Uterus (tissue), 3 donors: ENCODE measurements at regions not wholly inside any gene's neighbourhood (a gene's known extent, or its start where the extent isn't known, plus 50 kb on each side); places are given as distances from the start of the nearest gene placed in this dataset.

Source experiments
- DNase-seq, 2 donors: peaks; one replicate each; pipeline ENCODE4 v3.0.0-alpha.2; 2019 to 2020
- H3K27ac ChIP-seq, 2 donors: fragments of 200-600 bp; sonication (generic); 1 replicate in 1 of 2; 2 replicates in 1 of 2; pipeline ENCODE4 v1.5.1; 2016 to 2018
- H3K27me3 ChIP-seq, 2 donors: fragments of 200-600 bp; sonication (generic); one replicate each; pipeline ENCODE4 v1.5.1; 2018 to 2019; ENCODE audit warnings: control low read depth in 1 of 2
- H3K36me3 ChIP-seq, 2 donors: fragments of 200-600 bp; sonication (generic); one replicate each; pipeline ENCODE4 v1.5.1; 2019; ENCODE audit warnings: control low read depth in 1 of 2
- H3K4me1 ChIP-seq, 2 donors: fragments of 200-600 bp; sonication (generic); one replicate each; pipeline ENCODE4 v1.5.1; 2018 to 2019; ENCODE audit warnings: control low read depth in 1 of 2
- H3K4me3 ChIP-seq, 2 donors: fragments of 200-600 bp; sonication (generic); 1 replicate in 1 of 2; 2 replicates in 1 of 2; pipeline ENCODE4 v1.5.1; 2018 to 2019; ENCODE audit warnings: mild to moderate bottlenecking in 1 of 2
- H3K9me3 ChIP-seq, 2 donors: fragments of 200-600 bp; sonication (generic); one replicate each; pipeline ENCODE4 v1.5.1; 2019; ENCODE audit warnings: control low read depth in 1 of 2
- POLR2A ChIP-seq, 2 donors: fragments of 450-650 bp; IDR thresholded peaks; one replicate each; pipeline ENCODE4 v1.6.1; 2016; ENCODE audit warnings: antibody characterized with exemption in 2 of 2, mild to moderate bottlenecking in 1 of 2, moderate library complexity in 1 of 2
- intact Hi-C: fragments of 100-400 bp; cut with DNase I; formaldehyde crosslinking; loops from one replicate; pipeline ENCODE4 v1.15.1; 2023; ENCODE audit warnings: low total_unique reads
- TF ChIP-seq, protein P1 (sequence below), 4 experiments: fragments of 200-600 bp in 2 of 4; fragments of 450-650 bp in 2 of 4; sonication (generic) in 2 of 4; IDR thresholded peaks; one replicate each; pipeline ENCODE4 v1.5.1; 2016 to 2019; ENCODE audit warnings: antibody characterized with exemption in 4 of 4, mild to moderate bottlenecking in 2 of 4, moderate library complexity in 1 of 4
- donor health status: DM: yes; HTN: yes; CAD: no.

DNA sequence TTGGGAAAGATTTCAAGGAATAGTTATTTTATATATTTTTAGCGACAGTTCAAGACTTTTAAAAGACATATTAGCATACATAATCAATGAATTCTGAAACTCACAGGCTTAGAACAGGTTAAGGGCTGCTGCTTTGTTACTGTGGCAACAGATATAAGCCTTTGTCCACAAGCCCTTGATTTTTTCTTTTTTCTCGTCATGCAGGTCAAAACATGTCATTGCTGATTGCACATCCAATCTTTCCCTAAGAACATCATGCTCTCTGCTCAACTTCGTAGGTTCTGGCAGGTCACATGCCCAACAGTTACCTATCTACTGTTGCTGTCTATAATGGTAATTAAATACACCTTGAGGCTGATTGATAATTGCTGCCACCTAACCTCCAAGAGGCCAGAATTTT, 172.5 kb upstream of the PTPRD start:
- Histone ChIP-seq H3K27me3 (no peaks in the 10 kb centered on the region), H3K36me3 (no peaks in the 10 kb centered on the region), H3K27ac (no peak overlapping the region), H3K9me3 (no peaks in the 10 kb centered on the region), H3K4me3 (no peak overlapping the region), H3K4me1 (no peaks in the 10 kb centered on the region)
- DNase-seq = no peak
- intact Hi-C loops = no loop called here
- no peak for TF ChIP-seq POLR2A (IDR thresholded peaks at IDR 0.05)
- TF ChIP-seq, protein P1, sequence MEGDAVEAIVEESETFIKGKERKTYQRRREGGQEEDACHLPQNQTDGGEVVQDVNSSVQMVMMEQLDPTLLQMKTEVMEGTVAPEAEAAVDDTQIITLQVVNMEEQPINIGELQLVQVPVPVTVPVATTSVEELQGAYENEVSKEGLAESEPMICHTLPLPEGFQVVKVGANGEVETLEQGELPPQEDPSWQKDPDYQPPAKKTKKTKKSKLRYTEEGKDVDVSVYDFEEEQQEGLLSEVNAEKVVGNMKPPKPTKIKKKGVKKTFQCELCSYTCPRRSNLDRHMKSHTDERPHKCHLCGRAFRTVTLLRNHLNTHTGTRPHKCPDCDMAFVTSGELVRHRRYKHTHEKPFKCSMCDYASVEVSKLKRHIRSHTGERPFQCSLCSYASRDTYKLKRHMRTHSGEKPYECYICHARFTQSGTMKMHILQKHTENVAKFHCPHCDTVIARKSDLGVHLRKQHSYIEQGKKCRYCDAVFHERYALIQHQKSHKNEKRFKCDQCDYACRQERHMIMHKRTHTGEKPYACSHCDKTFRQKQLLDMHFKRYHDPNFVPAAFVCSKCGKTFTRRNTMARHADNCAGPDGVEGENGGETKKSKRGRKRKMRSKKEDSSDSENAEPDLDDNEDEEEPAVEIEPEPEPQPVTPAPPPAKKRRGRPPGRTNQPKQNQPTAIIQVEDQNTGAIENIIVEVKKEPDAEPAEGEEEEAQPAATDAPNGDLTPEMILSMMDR (IDR thresholded peaks at IDR 0.05) = no peak

DNA sequence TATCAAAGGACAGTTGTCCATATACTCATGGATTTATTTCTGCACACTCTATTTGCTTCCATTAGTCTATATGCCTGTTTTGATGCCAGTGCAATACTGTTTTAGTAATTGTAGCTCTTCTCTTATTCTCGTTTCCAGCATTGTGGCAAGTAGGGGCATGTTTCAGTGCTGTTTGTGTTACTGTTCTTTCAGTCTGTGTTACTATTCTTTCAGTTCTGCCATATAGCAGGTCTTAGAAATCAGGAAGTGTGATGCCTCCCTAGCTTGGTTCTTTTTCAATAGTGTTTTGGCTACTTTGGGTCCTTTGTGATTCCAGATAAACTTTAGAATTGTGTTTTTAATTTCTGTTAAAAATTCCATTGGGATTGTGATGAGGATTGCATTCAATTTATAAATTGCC, 180.5 kb upstream of the PTPRD start:
- no peak for TF ChIP-seq POLR2A (IDR thresholded peaks at IDR 0.05)
- TF ChIP-seq, protein P1 (IDR thresholded peaks at IDR 0.05) = no peak
- H3K27me3 ChIP-seq = no peaks in the 10 kb centered on the region
- intact Hi-C loops = no loop called here
- no peaks in the 10 kb centered on the region for H3K36me3 ChIP-seq
- H3K27ac ChIP-seq = no peak overlapping the region
- DNase-seq = no peak
- H3K9me3 ChIP-seq = no peaks in the 10 kb centered on the region
- H3K4me1 ChIP-seq = no peaks in the 10 kb centered on the region
- H3K4me3 ChIP-seq = no peak overlapping the region

DNA sequence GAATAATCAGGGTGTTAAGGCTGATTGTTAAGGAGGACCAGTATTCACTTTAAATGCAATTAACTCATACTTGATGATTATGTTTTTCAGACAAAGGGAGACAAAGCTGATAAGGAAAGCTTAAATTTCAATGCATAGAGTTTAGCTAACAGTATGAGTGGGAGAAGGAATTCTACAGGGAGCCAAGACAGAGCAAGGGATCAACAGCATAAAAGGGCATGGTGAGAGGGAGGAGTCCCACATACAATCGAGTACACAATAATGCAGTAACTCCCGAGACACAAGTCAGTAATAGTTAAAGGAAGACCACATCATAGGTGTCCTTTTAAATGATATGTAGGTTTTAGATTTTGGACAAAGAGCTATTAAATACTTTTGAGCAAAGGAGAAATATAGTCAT, 191.7 kb upstream of the PTPRD start:
- DNase-seq = no peak
- Histone ChIP-seq H3K36me3 (no peaks in the 10 kb centered on the region), H3K4me1 (no peaks in the 10 kb centered on the region), H3K27me3 (no peaks in the 10 kb centered on the region), H3K27ac (no peak overlapping the region), H3K9me3 (no peaks in the 10 kb centered on the region), H3K4me3 (no peak overlapping the region)
- intact Hi-C loops = no loop called here
- no peak for TF ChIP-seq POLR2A (IDR thresholded peaks at IDR 0.05)
- TF ChIP-seq, protein P1 (IDR thresholded peaks at IDR 0.05) = no peak

DNA sequence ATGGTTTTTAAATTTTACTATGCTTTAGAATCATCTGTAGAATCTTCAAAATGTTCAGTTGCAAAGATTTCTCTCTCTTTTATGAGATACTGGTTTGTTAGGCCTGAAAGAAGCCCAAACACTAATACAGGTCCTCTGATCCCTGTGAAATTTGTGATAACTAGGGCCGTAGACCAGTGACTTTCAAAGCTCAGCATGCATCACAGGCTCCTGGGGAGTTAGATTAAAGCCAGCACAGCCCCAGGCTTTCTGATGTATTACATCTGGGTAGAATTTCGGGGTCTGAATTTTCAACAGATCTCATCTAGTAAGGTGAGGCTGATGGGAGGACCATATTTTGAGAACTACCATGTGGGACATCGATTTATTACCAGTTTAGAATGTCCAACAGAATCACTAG, 194.1 kb upstream of the PTPRD start:
- DNase-seq = no peak
- no peaks in the 10 kb centered on the region for H3K4me1 ChIP-seq
- H3K9me3 ChIP-seq = no peaks in the 10 kb centered on the region
- no peak for TF ChIP-seq POLR2A (IDR thresholded peaks at IDR 0.05)
- TF ChIP-seq, protein P1 (IDR thresholded peaks at IDR 0.05) = no peak
- H3K27ac ChIP-seq = no peak overlapping the region
- H3K27me3 ChIP-seq = no peaks in the 10 kb centered on the region
- intact Hi-C loops = no loop called here
- no peak overlapping the region for H3K4me3 ChIP-seq
- H3K36me3 ChIP-seq = no peaks in the 10 kb centered on the region

DNA sequence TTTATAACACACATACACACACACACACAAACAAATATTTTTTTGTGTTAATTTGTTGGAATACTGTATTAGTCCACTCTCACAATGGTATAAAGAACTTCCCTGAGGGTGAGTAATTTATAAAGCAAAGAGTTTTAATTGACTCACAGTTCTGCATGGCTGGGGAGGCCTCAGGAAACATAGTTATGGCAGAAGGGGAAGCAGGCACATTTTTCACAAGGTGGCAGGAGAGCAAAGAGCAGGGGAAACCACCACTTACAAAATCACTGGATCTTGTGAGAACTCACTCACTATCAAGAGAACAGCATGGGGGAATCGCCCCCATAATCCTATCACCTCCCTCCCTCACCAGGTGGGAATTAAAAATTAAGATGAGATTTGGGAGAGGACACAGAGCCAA, 205.4 kb upstream of the PTPRD start:
- intact Hi-C loops = no loop called here
- no peaks in the 10 kb centered on the region for H3K27me3 ChIP-seq
- TF ChIP-seq, protein P1 (IDR thresholded peaks at IDR 0.05) = no peak
- no peak for TF ChIP-seq POLR2A (IDR thresholded peaks at IDR 0.05)
- H3K27ac ChIP-seq = no peak overlapping the region
- H3K4me1 ChIP-seq = no peaks in the 10 kb centered on the region
- H3K4me3 ChIP-seq = no peak overlapping the region
- no peaks in the 10 kb centered on the region for H3K36me3 ChIP-seq
- no peaks in the 10 kb centered on the region for H3K9me3 ChIP-seq
- no peak for DNase-seq
